ENCODE measurements at regions not wholly inside any gene's neighbourhood (a gene's known extent, or its start where the extent isn't known, plus 50 kb on each side); places are given as distances from the start of the nearest gene placed in this dataset.

DNA sequence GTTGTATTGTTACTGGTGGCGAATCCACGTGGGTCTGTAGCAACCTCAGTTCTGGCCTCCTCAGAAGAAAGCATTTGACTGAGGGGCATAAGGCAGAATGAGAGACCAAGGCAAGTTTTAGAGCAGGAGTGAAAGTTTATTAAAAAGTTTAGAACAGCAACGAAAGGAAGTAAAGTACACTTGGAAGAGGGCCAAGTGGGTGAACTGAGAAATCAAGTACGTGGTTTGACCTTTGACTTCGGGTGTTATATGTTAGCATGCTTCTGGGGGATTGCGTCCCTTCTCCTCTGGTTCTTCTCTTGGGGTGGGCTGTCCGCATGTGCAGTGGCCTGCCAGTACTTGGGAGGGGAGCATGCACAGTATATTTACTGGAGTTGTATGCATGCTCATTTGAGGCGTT lies 232.7 kb upstream of the GATB start:
- TF ChIP-seq, protein P1, sequence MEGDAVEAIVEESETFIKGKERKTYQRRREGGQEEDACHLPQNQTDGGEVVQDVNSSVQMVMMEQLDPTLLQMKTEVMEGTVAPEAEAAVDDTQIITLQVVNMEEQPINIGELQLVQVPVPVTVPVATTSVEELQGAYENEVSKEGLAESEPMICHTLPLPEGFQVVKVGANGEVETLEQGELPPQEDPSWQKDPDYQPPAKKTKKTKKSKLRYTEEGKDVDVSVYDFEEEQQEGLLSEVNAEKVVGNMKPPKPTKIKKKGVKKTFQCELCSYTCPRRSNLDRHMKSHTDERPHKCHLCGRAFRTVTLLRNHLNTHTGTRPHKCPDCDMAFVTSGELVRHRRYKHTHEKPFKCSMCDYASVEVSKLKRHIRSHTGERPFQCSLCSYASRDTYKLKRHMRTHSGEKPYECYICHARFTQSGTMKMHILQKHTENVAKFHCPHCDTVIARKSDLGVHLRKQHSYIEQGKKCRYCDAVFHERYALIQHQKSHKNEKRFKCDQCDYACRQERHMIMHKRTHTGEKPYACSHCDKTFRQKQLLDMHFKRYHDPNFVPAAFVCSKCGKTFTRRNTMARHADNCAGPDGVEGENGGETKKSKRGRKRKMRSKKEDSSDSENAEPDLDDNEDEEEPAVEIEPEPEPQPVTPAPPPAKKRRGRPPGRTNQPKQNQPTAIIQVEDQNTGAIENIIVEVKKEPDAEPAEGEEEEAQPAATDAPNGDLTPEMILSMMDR (IDR thresholded peaks at IDR 0.05; ENCODE audit: low read depth, low read length, poor library complexity, severe bottlenecking) = no peak
- no peak for TF ChIP-seq EZH2phosphoT487 (IDR thresholded peaks at IDR 0.05; ENCODE audit: borderline replicate concordance, low read length)

All from DOHH2 (cell line).